GM18873 (cell line): ENCODE measurements at regions not wholly inside any gene's neighbourhood (a gene's known extent, or its start where the extent isn't known, plus 50 kb on each side); places are given as distances from the start of the nearest gene placed in this dataset.

Experiments used
- ATAC-seq: cut with Tn5 transposase; IDR thresholded peaks from one replicate; pipeline ENCODE4 v1.9.1; 2021; ENCODE audit warnings: mild to moderate bottlenecking, moderate library complexity, moderate number of reproducible peaks; ENCODE audit not compliant: unreplicated experiment, low FRiP score

- no peak for ATAC-seq
Measured at GRCh38 chr16:87170310-87170709, 146.9 kb downstream of the C16orf95 start.

DNA sequence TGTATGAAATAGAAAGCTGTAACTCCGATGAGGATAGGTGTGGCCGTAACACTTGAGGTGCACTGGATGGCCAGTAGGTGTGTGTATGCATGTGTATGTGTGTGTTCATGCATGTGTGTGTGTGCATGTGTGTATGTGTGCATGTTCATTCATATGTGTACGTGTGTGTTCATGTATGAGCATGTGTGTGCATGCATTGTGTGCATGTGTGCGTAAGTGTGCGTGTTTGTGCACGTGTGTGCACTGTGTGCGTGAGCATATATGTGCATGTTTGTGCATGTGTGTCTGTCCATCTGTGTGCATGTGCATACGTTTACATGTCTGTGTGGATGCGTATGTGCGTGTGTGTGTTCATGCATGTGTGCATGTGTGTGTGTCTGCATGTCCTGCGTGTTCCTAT is 145.5 kb downstream of the C16orf95 start:
- no peak for ATAC-seq

- ATAC-seq = no peak
Measured at GRCh38 chr16:87172632-87173031, 144.6 kb downstream of the C16orf95 start.

DNA sequence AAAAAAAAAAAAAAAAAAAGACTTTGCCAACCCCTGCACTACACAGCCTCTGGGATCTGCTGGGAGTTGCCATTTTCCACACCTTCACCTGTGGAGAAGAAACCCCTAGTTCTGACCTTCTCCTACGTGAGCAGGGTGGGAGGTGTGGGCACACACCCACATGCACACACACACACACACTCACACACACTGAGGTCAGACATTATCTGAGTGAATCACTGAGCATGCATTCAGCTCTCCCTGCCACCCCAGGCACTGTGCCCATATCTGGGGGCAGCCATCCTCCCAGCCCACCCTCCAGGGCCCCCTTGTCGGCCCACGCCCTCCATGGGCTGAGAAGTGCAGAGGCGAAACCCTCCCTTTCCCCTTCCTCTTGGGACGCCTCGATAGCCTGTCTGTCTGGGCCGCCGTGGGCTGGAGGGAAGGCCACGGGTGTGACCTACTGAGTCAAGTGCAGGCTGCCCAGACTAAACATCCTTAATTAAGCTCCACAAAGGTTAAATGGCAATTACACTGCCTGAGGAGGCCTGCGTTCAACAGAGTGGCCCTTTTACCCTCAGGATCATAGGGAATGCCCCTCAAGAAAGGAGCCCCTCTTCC is 143.8 kb downstream of the C16orf95 start:
- no peak for ATAC-seq

GRCh38 chr16:87174061-87174460 is 143.1 kb downstream of the C16orf95 start:
- no peak for ATAC-seq

DNA sequence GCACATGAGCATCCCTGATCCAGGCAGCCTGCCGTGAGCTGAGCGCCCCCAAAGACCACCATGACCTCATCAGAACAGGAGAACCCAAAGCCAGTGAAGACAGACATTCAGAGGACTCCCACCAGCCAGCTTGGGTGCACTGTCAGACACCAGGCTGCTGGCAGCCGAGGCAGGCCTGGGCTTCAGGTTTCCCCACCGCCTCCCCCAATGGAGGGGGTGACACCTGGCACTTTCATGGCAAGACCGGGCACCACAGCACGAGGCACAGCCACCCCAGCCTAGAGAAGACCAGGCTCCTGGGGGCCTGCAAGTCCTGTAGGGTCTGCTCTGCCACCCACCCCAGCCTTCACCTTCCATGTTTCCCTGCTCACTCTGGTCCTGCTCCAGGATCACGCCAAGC is 140.5 kb downstream of the C16orf95 start:
- no peak for ATAC-seq

DNA sequence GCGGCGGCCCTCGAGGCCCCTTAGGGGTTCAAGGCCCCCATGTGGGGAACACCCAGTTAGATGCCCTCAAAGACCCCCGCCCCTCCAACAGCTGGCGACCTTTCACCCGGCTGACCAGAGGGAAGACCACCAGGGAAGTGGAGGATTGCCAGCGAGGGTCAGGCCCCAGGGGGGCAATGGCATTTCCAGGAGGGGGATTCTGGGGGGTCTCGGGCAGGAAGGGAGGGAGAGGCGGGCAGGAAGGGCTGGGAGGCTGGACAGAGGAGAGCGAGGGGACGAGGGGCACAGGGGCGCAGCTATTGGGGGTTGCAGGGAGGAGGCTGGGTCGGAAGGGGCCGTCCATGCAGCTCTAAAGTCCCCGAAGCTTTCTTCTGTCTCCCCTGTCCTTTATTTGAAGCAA is 139.5 kb downstream of the C16orf95 start:
- no peak for ATAC-seq

DNA sequence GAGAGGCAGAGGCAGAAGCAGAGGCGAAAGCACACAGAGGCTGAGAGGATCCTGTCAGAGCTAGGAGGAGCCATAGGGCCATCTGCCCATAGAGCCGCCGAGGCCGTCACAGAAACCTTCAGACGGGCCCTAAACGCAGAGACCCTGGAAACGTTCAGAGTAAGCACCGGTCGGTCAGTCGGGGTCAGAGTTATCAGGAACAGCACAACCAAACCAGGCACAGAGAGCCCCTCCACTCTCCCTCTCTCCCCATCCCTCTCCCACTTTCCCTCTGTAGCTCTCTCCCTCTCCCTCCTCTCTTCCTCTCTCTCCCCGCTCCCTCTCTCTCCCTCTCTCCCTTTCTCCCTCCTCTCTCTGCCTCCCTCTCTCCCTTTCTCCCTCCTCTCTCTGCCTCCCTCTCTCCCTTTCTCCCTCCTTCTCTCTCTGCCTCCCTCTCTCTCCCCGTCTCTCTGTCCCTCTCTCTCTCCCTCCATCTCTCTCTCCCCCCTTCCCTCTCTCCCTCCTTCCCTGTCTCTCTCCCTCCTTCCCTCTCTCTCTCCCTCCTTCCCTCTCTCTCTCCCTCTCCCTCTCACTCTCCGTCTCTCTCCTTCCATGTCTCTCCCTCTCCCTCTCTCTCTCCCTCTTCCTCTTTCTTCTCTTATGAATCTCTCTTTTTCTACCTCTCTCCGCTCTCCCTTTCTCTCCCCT is 138.9 kb downstream of the C16orf95 start:
- no peak for ATAC-seq

GRCh38 chr16:87178977-87179376 is 138.2 kb downstream of the C16orf95 start:
- no peak for ATAC-seq

DNA sequence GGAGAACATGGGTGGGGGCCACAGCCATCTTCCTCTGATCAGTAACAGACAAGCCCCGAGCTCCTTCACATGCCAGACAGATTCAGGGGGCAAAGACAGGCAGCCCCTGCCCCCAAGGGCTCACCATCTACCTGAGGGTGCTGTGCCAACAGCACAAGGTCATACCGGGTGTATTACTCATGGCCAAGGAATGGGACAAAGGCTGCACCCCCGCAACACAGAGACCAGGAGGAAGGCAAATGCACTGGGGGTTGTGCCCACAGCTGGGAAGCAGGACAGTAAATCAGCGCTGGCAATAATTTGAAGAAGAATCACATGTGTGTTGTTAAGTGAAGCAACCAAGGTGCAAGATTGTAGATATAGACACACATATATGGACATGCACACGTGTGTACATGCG is 137.1 kb downstream of the C16orf95 start:
- no peak for ATAC-seq

DNA sequence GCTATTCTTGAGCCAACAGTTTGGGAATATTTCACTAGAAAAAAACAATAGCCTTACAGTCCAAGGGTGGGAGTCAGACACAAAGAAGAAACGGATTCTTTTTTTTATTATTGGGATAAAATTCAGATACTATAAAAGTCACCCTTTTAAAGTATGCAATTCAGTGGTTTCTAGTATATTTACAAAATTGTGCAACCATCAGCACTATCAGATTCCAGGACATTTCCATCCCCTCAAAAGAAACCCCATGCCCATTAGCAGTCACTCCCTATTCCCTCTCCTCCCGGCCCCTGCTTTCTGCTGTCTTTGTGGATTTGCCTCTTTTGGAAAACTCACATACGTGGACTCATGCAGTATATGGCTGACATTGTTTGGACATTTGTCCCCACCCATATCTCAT is 134.4 kb downstream of the C16orf95 start:
- ATAC-seq = no peak

DNA sequence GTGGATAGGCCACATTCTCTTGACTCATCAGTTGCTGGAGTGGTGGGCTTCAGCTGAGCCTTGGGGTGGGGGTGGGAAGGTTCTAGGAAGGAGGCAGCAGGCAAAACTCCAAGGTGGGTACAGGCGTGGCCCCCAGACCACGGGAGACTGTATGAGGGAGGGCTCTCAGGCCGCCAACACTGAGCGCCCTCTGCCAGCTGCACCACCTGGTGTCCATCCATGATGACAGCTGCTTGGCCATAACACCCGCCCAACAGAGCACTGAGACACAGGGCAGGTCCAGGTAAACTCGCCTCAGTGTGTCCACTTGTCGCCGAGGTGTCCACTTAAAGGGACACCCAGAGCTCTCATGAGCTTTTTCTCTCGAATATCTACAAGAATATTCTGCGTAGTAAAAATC is 133.5 kb downstream of the C16orf95 start:
- no peak for ATAC-seq

- no peak for ATAC-seq
Measured at GRCh38 chr16:87185308-87185707, 131.9 kb downstream of the C16orf95 start.

- no peak for ATAC-seq
Measured at GRCh38 chr16:87185983-87186382, 131.2 kb downstream of the C16orf95 start.

GRCh38 chr16:87186446-87186845 is 130.7 kb downstream of the C16orf95 start:
- no peak for ATAC-seq

- ATAC-seq = no peak
Measured at GRCh38 chr16:87186876-87187533, 130.2 kb downstream of the C16orf95 start.

GRCh38 chr16:87188104-87188503 is 129.1 kb downstream of the C16orf95 start:
- ATAC-seq = no peak

GRCh38 chr16:87189426-87189825 is 127.8 kb downstream of the C16orf95 start:
- ATAC-seq = no peak

GRCh38 chr16:87190288-87191230 is 126.6 kb downstream of the C16orf95 start:
- no peak for ATAC-seq

DNA sequence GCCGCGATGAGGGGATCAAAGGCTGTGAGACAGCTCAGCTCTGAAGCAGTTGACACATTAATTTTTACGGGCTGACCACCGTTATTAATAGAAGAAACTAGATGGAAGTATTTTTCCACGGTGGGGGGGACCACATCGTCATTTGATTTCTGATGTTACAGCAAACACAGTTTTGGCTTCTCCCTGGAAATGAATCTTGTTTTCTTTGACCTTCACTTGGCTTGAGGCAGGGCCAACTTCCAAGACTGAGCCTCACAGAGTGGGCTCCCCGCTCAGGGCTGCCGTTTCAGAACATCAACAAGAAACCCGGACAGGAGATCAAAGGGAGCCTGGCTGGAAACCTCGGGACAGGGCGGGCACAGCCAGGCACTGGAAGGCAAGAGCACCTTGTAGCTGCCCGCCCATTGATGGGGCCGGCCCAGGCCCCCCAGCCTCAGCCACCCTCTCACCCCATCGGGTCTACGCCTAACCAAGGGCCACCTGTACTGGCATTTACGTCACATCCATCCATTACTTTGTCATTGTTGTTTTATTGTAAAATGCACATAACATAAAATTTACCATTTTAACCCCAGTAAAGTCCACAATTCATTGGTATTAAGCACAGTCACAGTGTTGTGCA is 124.6 kb downstream of the C16orf95 start:
- ATAC-seq = no peak
